Vagina (tissue), 2 donors: ENCODE measurements at regions not wholly inside any gene's neighbourhood (a gene's known extent, or its start where the extent isn't known, plus 50 kb on each side); places are given as distances from the start of the nearest gene placed in this dataset.
"Not testable (repeated sequence)": the region's sequence is repeated elsewhere in the genome, so short reads cannot be mapped to it uniquely, and the experiment has no call there.

Experiments used
- DNase-seq, 2 donors: peaks; one replicate each; pipeline ENCODE4 v3.0.0-alpha.2; 2017; ENCODE audit errors: extremely low spot score in 2 of 2
- H3K27ac ChIP-seq: fragments of 200-600 bp; sonication (generic); one replicate; pipeline ENCODE4 v1.5.1; 2019
- H3K27me3 ChIP-seq: fragments of 200-600 bp; sonication (generic); one replicate; pipeline ENCODE4 v1.5.1; 2019
- H3K36me3 ChIP-seq, 2 donors: fragments of 200-600 bp; sonication (generic); one replicate each; pipeline ENCODE4 v1.5.1; 2017 to 2019
- H3K4me1 ChIP-seq: fragments of 200-600 bp; sonication (generic); one replicate; pipeline ENCODE4 v1.5.1; 2019
- H3K4me3 ChIP-seq, 2 donors: fragments of 200-600 bp; sonication (generic); 1 replicate in 1 of 2; 2 replicates in 1 of 2; pipeline ENCODE4 v1.5.1; 2016 to 2019
- H3K9me3 ChIP-seq: fragments of 200-600 bp; sonication (generic); one replicate; pipeline ENCODE4 v1.5.1; 2019
- CTCF ChIP-seq, 3 experiments: fragments of 450-650 bp in 2 of 3; fragments of 200-600 bp in 1 of 3; sonication (generic) in 1 of 3; IDR thresholded peaks; one replicate each; pipeline ENCODE4 v1.5.1; 2017 to 2019; ENCODE audit warnings: antibody characterized with exemption in 3 of 3, mild to moderate bottlenecking in 2 of 3, moderate library complexity in 2 of 3
- POLR2A ChIP-seq, 2 donors: fragments of 450-650 bp; IDR thresholded peaks; one replicate each; pipeline ENCODE4 v1.6.1; 2017; ENCODE audit warnings: antibody characterized with exemption in 2 of 2, mild to moderate bottlenecking in 2 of 2, moderate library complexity in 2 of 2
- POLR2AphosphoS5 ChIP-seq, 2 donors: sonication (generic); formaldehyde crosslinking; IDR thresholded peaks; one replicate each; pipeline ENCODE4 v1.9.0; 2017; ENCODE audit warnings: antibody characterized with exemption in 2 of 2, mild to moderate bottlenecking in 2 of 2, low read depth in 1 of 2; ENCODE audit not compliant: insufficient read depth in 1 of 2
- intact Hi-C: fragments of 100-400 bp; cut with DNase I; formaldehyde crosslinking; loops from one replicate; pipeline ENCODE4 v1.15.1; 2023

- TF ChIP-seq POLR2AphosphoS5 (IDR thresholded peaks at IDR 0.05; ENCODE audit: insufficient read depth in 1 of 2, low read depth in 1 of 2) (no peak), POLR2A (IDR thresholded peaks at IDR 0.05) (no peak)
- H3K36me3 ChIP-seq: no peaks in the 10 kb centered on the region
- no peaks in the 10 kb centered on the region for H3K4me1 ChIP-seq
- H3K9me3 ChIP-seq: no peaks in the 10 kb centered on the region
- H3K27me3 ChIP-seq: no peaks in the 10 kb centered on the region
- DNase-seq: no peak
- H3K4me3 ChIP-seq: no peak overlapping the region
- intact Hi-C loops: no loop called here
- H3K27ac ChIP-seq: no peak overlapping the region
Measured at GRCh38 chr12:88856201-88856600, 275.9 kb upstream of the KITLG start.

GRCh38 chr12:88855301-88855700 is 275.0 kb upstream of the KITLG start:
- TF ChIP-seq POLR2AphosphoS5 (IDR thresholded peaks at IDR 0.05; ENCODE audit: insufficient read depth in 1 of 2, low read depth in 1 of 2) (no peak), POLR2A (IDR thresholded peaks at IDR 0.05) (no peak), CTCF (IDR thresholded peaks at IDR 0.05) (no peak)

GRCh38 chr12:88854260-88854659 is 274.0 kb upstream of the KITLG start:
- H3K9me3 ChIP-seq: no peaks in the 10 kb centered on the region
- intact Hi-C loops: no loop called here
- TF ChIP-seq CTCF (IDR thresholded peaks at IDR 0.05): no peak
- TF ChIP-seq POLR2A (IDR thresholded peaks at IDR 0.05): no peak
- TF ChIP-seq POLR2AphosphoS5 (IDR thresholded peaks at IDR 0.05; ENCODE audit: insufficient read depth in 1 of 2, low read depth in 1 of 2): no peak
- no peaks in the 10 kb centered on the region for H3K4me1 ChIP-seq
- no peak overlapping the region for H3K27ac ChIP-seq
- H3K4me3 ChIP-seq: no peak overlapping the region
- no peaks in the 10 kb centered on the region for H3K36me3 ChIP-seq
- DNase-seq: no peak
- no peaks in the 10 kb centered on the region for H3K27me3 ChIP-seq

More at GRCh38 chr12:88855301-88855700, 275.0 kb upstream of the KITLG start:
- intact Hi-C loops: no loop called here
- Histone ChIP-seq H3K27me3 (no peaks in the 10 kb centered on the region), H3K36me3 (no peaks in the 10 kb centered on the region), H3K4me1 (no peaks in the 10 kb centered on the region), H3K27ac (no peak overlapping the region), H3K9me3 (no peaks in the 10 kb centered on the region), H3K4me3 (no peak overlapping the region)
- no peak for DNase-seq

- DNase-seq, H3K27me3 ChIP-seq, H3K36me3 ChIP-seq, H3K4me1 ChIP-seq, H3K9me3 ChIP-seq, H3K4me3 ChIP-seq, H3K27ac ChIP-seq, intact Hi-C loops: not testable (repeated sequence)
Measured at GRCh38 chr12:88847246-88847645, 267.0 kb upstream of the KITLG start.

GRCh38 chr12:88844426-88844825 is 264.2 kb upstream of the KITLG start:
- Histone ChIP-seq H3K27me3 (no peaks in the 10 kb centered on the region), H3K4me3 (no peak overlapping the region), H3K36me3 (no peaks in the 10 kb centered on the region), H3K9me3 (no peaks in the 10 kb centered on the region), H3K27ac (no peak overlapping the region), H3K4me1 (no peaks in the 10 kb centered on the region)
- intact Hi-C loops: no loop called here
- no peak for DNase-seq
- TF ChIP-seq POLR2AphosphoS5 (IDR thresholded peaks at IDR 0.05; ENCODE audit: insufficient read depth in 1 of 2, low read depth in 1 of 2): no peak

GRCh38 chr12:88842314-88842713 is 262.0 kb upstream of the KITLG start:
- intact Hi-C loops: no loop called here
- no peaks in the 10 kb centered on the region for H3K36me3 ChIP-seq
- no peak for DNase-seq
- H3K4me3 ChIP-seq: no peak overlapping the region
- no peak overlapping the region for H3K27ac ChIP-seq
- no peaks in the 10 kb centered on the region for H3K27me3 ChIP-seq
- H3K4me1 ChIP-seq: no peaks in the 10 kb centered on the region
- H3K9me3 ChIP-seq: no peaks in the 10 kb centered on the region
- no peak for TF ChIP-seq POLR2A (IDR thresholded peaks at IDR 0.05)
- TF ChIP-seq POLR2AphosphoS5 (IDR thresholded peaks at IDR 0.05; ENCODE audit: insufficient read depth in 1 of 2, low read depth in 1 of 2): no peak
- no peak for TF ChIP-seq CTCF (IDR thresholded peaks at IDR 0.05)

- no peaks in the 10 kb centered on the region for H3K9me3 ChIP-seq
- no peaks in the 10 kb centered on the region for H3K4me1 ChIP-seq
- H3K4me3 ChIP-seq: no peak overlapping the region
- no peaks in the 10 kb centered on the region for H3K36me3 ChIP-seq
- TF ChIP-seq CTCF (IDR thresholded peaks at IDR 0.05) (no peak), POLR2AphosphoS5 (IDR thresholded peaks at IDR 0.05; ENCODE audit: insufficient read depth in 1 of 2, low read depth in 1 of 2) (no peak), POLR2A (IDR thresholded peaks at IDR 0.05) (no peak)
- no peak overlapping the region for H3K27ac ChIP-seq
- H3K27me3 ChIP-seq: no peaks in the 10 kb centered on the region
- intact Hi-C loops: no loop called here
- DNase-seq: no peak
Measured at GRCh38 chr12:88839486-88839885, 259.2 kb upstream of the KITLG start.
